Gastroesophageal sphincter (tissue), 3 donors: ENCODE measurements at regions not wholly inside any gene's neighbourhood (a gene's known extent, or its start where the extent isn't known, plus 50 kb on each side); places are given as distances from the start of the nearest gene placed in this dataset.

Source experiments
- EP300 ChIP-seq: sonication (generic); formaldehyde crosslinking; IDR thresholded peaks from one replicate; pipeline ENCODE4 v1.6.1; 2017; ENCODE audit warnings: antibody characterized with exemption, mild to moderate bottlenecking
- TF ChIP-seq, protein P1 (sequence below), 4 experiments: fragments of 200-600 bp in 2 of 4; fragments of 450-650 bp in 2 of 4; sonication (generic) in 1 of 4; IDR thresholded peaks; one replicate each; pipeline ENCODE4 v1.5.1; 2017 to 2019; ENCODE audit warnings: antibody characterized with exemption in 4 of 4, mild to moderate bottlenecking in 2 of 4, moderate library complexity in 2 of 4

DNA sequence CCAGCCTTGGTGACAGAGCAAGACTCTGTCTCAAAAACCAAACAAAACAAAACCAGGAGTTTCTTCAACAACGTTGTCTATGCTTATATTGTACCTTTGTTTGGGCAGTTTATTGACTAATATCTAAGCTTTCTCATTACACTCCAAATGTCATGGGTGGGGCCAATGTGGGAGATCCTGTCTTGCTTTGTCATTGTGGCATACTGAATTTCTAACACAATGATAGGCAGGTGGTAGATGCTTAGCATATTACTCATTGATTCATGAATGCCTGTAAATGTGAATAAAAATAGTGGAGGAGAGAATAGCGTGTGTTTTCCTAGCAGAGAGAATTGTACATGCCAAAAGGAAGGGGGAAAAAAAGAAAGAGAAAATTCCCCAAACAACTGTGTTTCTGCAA is 802.5 kb upstream of the EEF2KMT start:
- TF ChIP-seq, protein P1, sequence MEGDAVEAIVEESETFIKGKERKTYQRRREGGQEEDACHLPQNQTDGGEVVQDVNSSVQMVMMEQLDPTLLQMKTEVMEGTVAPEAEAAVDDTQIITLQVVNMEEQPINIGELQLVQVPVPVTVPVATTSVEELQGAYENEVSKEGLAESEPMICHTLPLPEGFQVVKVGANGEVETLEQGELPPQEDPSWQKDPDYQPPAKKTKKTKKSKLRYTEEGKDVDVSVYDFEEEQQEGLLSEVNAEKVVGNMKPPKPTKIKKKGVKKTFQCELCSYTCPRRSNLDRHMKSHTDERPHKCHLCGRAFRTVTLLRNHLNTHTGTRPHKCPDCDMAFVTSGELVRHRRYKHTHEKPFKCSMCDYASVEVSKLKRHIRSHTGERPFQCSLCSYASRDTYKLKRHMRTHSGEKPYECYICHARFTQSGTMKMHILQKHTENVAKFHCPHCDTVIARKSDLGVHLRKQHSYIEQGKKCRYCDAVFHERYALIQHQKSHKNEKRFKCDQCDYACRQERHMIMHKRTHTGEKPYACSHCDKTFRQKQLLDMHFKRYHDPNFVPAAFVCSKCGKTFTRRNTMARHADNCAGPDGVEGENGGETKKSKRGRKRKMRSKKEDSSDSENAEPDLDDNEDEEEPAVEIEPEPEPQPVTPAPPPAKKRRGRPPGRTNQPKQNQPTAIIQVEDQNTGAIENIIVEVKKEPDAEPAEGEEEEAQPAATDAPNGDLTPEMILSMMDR (IDR thresholded peaks at IDR 0.05) = no peak
- TF ChIP-seq EP300 = no peak
